HCT116 (cell line): ENCODE measurements at regions not wholly inside any gene's neighbourhood (a gene's known extent, or its start where the extent isn't known, plus 50 kb on each side); places are given as distances from the start of the nearest gene placed in this dataset.

Experiments used
- CBX3 ChIP-seq: IDR thresholded peaks from 2 replicates; pipeline ENCODE4 v1.6.1; 2012; ENCODE audit warnings: low read depth
- EZH2 ChIP-seq: fragments of 200-600 bp; sonication (generic); IDR thresholded peaks from 2 replicates; pipeline ENCODE4 v1.6.1; 2017; ENCODE audit warnings: antibody characterized with exemption, mixed run types
- EZH2phosphoT487 ChIP-seq: fragments of 200-600 bp; IDR thresholded peaks from 2 replicates; pipeline ENCODE4 v1.6.1; 2018; ENCODE audit warnings: antibody characterized with exemption, borderline replicate concordance
- JUND ChIP-seq: IDR thresholded peaks from 2 replicates; pipeline ENCODE4 v1.6.1; 2012
- POLR2A ChIP-seq: IDR thresholded peaks from 2 replicates; pipeline ENCODE4 v1.7.0; 2011; ENCODE audit warnings: borderline replicate concordance; ENCODE audit not compliant: insufficient read depth, insufficient read length; ENCODE audit errors: extremely low read depth
- TF ChIP-seq, protein P1 (sequence below), 3 experiments: fragments of 200-600 bp in 1 of 3; sonication (generic) in 1 of 3; IDR thresholded peaks in 2 of 3; conservative IDR thresholded peaks in 1 of 3; 2 replicates each; pipeline ENCODE4 v1.5.1; 2012 to 2017; ENCODE audit warnings: low read depth in 2 of 3, low read length in 2 of 3, antibody characterized with exemption in 1 of 3, borderline replicate concordance in 1 of 3, control low read depth in 1 of 3, mild to moderate bottlenecking in 1 of 3, mixed read lengths in 1 of 3, mixed run types in 1 of 3, moderate library complexity in 1 of 3; ENCODE audit not compliant: insufficient read depth in 1 of 3
- TF ChIP-seq, protein P2 (sequence below): IDR thresholded peaks from 2 replicates; pipeline ENCODE4 v1.6.1; 2011; ENCODE audit warnings: mild to moderate bottlenecking, low read length, moderate library complexity; ENCODE audit not compliant: insufficient replicate concordance; ENCODE audit errors: extremely low read depth

DNA sequence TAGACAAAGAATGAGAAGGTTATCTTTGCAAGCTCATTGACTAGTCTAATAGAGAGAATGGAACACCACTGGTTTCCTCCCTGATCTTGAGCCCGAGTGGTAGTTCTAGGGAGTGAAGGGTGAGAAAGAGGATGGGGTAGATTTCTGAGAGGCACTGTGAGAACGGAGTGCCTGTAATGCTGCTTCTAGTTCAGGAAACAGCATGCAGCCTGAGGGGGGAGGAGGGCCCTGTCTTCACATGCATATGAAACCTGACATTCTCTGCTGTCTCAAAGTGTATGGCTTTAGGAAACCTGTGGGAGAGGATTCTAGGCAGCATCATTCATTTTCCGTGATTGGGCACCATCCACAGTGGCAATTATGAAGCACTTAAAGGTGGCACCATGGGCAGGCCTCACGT lies 259.4 kb upstream of the MAN1A1 start:
- TF ChIP-seq EZH2phosphoT487: no peak
- TF ChIP-seq JUND: no peak
- TF ChIP-seq, protein P1, sequence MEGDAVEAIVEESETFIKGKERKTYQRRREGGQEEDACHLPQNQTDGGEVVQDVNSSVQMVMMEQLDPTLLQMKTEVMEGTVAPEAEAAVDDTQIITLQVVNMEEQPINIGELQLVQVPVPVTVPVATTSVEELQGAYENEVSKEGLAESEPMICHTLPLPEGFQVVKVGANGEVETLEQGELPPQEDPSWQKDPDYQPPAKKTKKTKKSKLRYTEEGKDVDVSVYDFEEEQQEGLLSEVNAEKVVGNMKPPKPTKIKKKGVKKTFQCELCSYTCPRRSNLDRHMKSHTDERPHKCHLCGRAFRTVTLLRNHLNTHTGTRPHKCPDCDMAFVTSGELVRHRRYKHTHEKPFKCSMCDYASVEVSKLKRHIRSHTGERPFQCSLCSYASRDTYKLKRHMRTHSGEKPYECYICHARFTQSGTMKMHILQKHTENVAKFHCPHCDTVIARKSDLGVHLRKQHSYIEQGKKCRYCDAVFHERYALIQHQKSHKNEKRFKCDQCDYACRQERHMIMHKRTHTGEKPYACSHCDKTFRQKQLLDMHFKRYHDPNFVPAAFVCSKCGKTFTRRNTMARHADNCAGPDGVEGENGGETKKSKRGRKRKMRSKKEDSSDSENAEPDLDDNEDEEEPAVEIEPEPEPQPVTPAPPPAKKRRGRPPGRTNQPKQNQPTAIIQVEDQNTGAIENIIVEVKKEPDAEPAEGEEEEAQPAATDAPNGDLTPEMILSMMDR (IDR thresholded peaks at IDR 0.05 in 2 of 3, conservative IDR thresholded peaks at IDR 0.05 in 1 of 3; ENCODE audit: borderline replicate concordance in 1 of 3, insufficient read depth in 1 of 3, low read depth in 2 of 3, low read length in 2 of 3): no peak
- TF ChIP-seq, protein P2, sequence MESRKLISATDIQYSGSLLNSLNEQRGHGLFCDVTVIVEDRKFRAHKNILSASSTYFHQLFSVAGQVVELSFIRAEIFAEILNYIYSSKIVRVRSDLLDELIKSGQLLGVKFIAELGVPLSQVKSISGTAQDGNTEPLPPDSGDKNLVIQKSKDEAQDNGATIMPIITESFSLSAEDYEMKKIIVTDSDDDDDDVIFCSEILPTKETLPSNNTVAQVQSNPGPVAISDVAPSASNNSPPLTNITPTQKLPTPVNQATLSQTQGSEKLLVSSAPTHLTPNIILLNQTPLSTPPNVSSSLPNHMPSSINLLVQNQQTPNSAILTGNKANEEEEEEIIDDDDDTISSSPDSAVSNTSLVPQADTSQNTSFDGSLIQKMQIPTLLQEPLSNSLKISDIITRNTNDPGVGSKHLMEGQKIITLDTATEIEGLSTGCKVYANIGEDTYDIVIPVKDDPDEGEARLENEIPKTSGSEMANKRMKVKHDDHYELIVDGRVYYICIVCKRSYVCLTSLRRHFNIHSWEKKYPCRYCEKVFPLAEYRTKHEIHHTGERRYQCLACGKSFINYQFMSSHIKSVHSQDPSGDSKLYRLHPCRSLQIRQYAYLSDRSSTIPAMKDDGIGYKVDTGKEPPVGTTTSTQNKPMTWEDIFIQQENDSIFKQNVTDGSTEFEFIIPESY: no peak
- no peak for TF ChIP-seq POLR2A
- no peak for TF ChIP-seq CBX3
- TF ChIP-seq EZH2: no peak
